Heart left ventricle (tissue), 16 donors: ENCODE measurements at regions not wholly inside any gene's neighbourhood (a gene's known extent, or its start where the extent isn't known, plus 50 kb on each side); places are given as distances from the start of the nearest gene placed in this dataset.
A peak's percentile ranks its signal among the peaks of the same experiment; 100 is the strongest.

Source experiments
- ATAC-seq, 4 donors: fragments of 200-7000 bp; cut with Tn5 transposase; one replicate each; pipeline ENCODE4 v1.9.1; 2020 to 2022; ENCODE audit warnings: moderate library complexity in 4 of 4, mild to moderate bottlenecking in 3 of 4, moderate number of reproducible peaks in 1 of 4
- DNase-seq, 5 donors: peaks; one replicate each; pipeline ENCODE4 v3.0.0-alpha.2; 2020
- H3K27ac ChIP-seq, 12 donors: fragments of 200-600 bp; sonication (generic) in 4 of 12; one replicate each; pipeline versions ENCODE4 v1.5.0 to v1.8.0; 2016 to 2022; ENCODE audit warnings: mild to moderate bottlenecking in 2 of 12
- H3K27me3 ChIP-seq, 9 donors: fragments of 200-600 bp; sonication (generic) in 2 of 9; one replicate each; pipeline versions ENCODE4 v1.5.1 to v1.8.0; 2016 to 2022; ENCODE audit warnings: mild to moderate bottlenecking in 3 of 9
- H3K36me3 ChIP-seq, 9 donors: fragments of 200-600 bp; sonication (generic) in 2 of 9; one replicate each; pipeline versions ENCODE4 v1.5.0 to v1.8.0; 2018 to 2022; ENCODE audit warnings: mild to moderate bottlenecking in 2 of 9
- H3K4me1 ChIP-seq, 12 donors: fragments of 200-600 bp; sonication (generic) in 4 of 12; one replicate each; pipeline versions ENCODE4 v1.5.0 to v1.8.0; 2016 to 2022; ENCODE audit warnings: mild to moderate bottlenecking in 3 of 12
- H3K4me3 ChIP-seq, 12 donors: fragments of 200-600 bp; sonication (generic) in 4 of 12; one replicate each; pipeline versions ENCODE4 v1.5.0 to v1.8.0; 2017 to 2022; ENCODE audit warnings: mild to moderate bottlenecking in 9 of 12, moderate library complexity in 4 of 12
- H3K9me3 ChIP-seq, 12 donors: fragments of 200-600 bp; sonication (generic) in 4 of 12; one replicate each; pipeline versions ENCODE4 v1.5.0 to v1.8.0; 2016 to 2022; ENCODE audit warnings: mild to moderate bottlenecking in 1 of 12
- CTCF ChIP-seq, 12 donors: fragments of 200-600 bp; sonication (generic) in 4 of 12; IDR thresholded peaks; one replicate each; pipeline versions ENCODE4 v1.5.0 to v1.8.0; 2018 to 2022; ENCODE audit warnings: antibody characterized with exemption in 12 of 12, mild to moderate bottlenecking in 5 of 12
- POLR2A ChIP-seq, 2 donors: fragments of 450-650 bp; IDR thresholded peaks; one replicate each; pipeline ENCODE4 v1.6.1; 2017; ENCODE audit warnings: antibody characterized with exemption in 2 of 2, mild to moderate bottlenecking in 2 of 2, moderate library complexity in 2 of 2
- WGBS, 4 donors: extraction: QIAGEN DNeasy Blood & Tissue Kit in 2 of 4; methylation state at CpG; one replicate each; pipeline versions ENCODE4 v1.1.5 to v1.1.7; 2013 to 2018; 5-methylcytosine and 5-hydroxymethylcytosine counted together
- intact Hi-C, 10 donors: fragments of 100-400 bp; cut with DNase I; formaldehyde crosslinking; loops; one replicate each; pipeline versions ENCODE4 v1.11.1 to v1.14.2; 2022
- donor health status: ischemic (EF 13 %, LVEDD 7.1; RV severe dilation, severe dysfunction).
- donor health status: healthy with polysubstance abuse.
- donor health status: DM: no; HTN: yes; CAD: no.
- donor health status: DM: no; HTN: no; CAD: no.
- donor health status: ischemic (EF 25% LVEDD 6.9; RV normal size, moderate dysfunction).
- donor health status: ischemic (EF 25% LVEDD 5.7; RV mildly dilated, moderate dysfunction).
- donor health status: healthy.
- donor health status: DM: yes; HTN: yes; CAD: no.
- donor health status: ischemic (EF 35%, LVEDD 5.7; RV mildly dilated, moderate dysfunction).
- donor health status: nonischemic (EF 11% LVEDD 7.7; RV severe dilation, severe dysfunction).
- donor health status: DM: yes; HTN: yes; CAD: no.
- donor health status: PGD.
- donor health status: ischemic (EF 29% LVEDD 5.4; RV normal size, mild dysfunction).
- donor health status: nonischemic (EF 23%, LVEDD 6.1; RV moderate dilation, normal function).

- DNase-seq (no peak), ATAC-seq (peak; percentile 19 to 72 (median 65))
- Histone ChIP-seq H3K36me3 (no peaks in the 10 kb centered on the region), H3K4me3 (no peak overlapping the region), H3K4me1 (peaks cover 0 to 30% (median 5%) of the 10 kb centered on the region in 12 donors), H3K27me3 (no peaks in the 10 kb centered on the region), H3K9me3 (peaks cover 0 to 14% (median 0%) of the 10 kb centered on the region in 12 donors), H3K27ac (peak overlapping the region in 9 of 12 donors; percentile 17 to 83 (median 59))
- TF ChIP-seq POLR2A (IDR thresholded peaks at IDR 0.05) = no peak
- intact Hi-C loops = loop anchor here in 4 of 10 donors (2.0 to 10.0 kb wide), 8 partner anchors 113 to 933 kb away; partner anchors contain the start of gene NR4A3 (in 1 of the 4)
- WGBS, 4 donors = 44 to 62% (median 45%) methylated on average over 2 of the region's 2 CpGs
Observed at GRCh38 chr9:99561961-99562565, 259.6 kb upstream of the NR4A3 start.

GRCh38 chr9:99563364-99563763 lies 258.3 kb upstream of the NR4A3 start:
- peaks cover 0 to 3% (median 0%) of the 10 kb centered on the region in 12 donors for H3K9me3 ChIP-seq
- H3K4me3 ChIP-seq = no peak overlapping the region
- 86 to 92% (median 89%) methylated on average over 6 of the region's 6 CpGs for WGBS, 4 donors
- TF ChIP-seq POLR2A (IDR thresholded peaks at IDR 0.05) (no peak), CTCF (IDR thresholded peaks at IDR 0.05) (no peak)
- intact Hi-C loops = loop anchor here in 4 of 10 donors (2.0 to 10.0 kb wide), 7 partner anchors 116 to 931 kb away; partner anchors contain the start of gene NR4A3 (in 1 of the 4)
- DNase-seq = no peak
- H3K4me1 ChIP-seq = peaks cover 0 to 30% (median 5%) of the 10 kb centered on the region in 12 donors
- no peaks in the 10 kb centered on the region for H3K27me3 ChIP-seq
- no peak for ATAC-seq
- H3K36me3 ChIP-seq = no peaks in the 10 kb centered on the region
- H3K27ac ChIP-seq = no peak overlapping the region

GRCh38 chr9:99565203-99565602 lies 256.5 kb upstream of the NR4A3 start:
- peak; percentile 54 to 76 (median 59) for DNase-seq
- no peaks in the 10 kb centered on the region for H3K27me3 ChIP-seq
- H3K27ac ChIP-seq = peak overlapping the region in 1 of 12 donors; percentile 18
- no peaks in the 10 kb centered on the region for H3K36me3 ChIP-seq
- peak in 3 of 4 donors; percentile 48 to 63 (median 57) for ATAC-seq
- H3K4me1 ChIP-seq = peaks cover 0 to 30% (median 5%) of the 10 kb centered on the region in 12 donors
- H3K9me3 ChIP-seq = no peaks in the 10 kb centered on the region
- 51 to 68% (median 56%) methylated on average over 8 of the region's 8 CpGs for WGBS, 4 donors
- H3K4me3 ChIP-seq = no peak overlapping the region
- TF ChIP-seq CTCF (IDR thresholded peaks at IDR 0.05) = no peak
- TF ChIP-seq POLR2A (IDR thresholded peaks at IDR 0.05) = no peak
- intact Hi-C loops = loop anchor here in 3 of 10 donors (10.0 kb wide), 4 partner anchors 120 to 930 kb away; no protein-coding TSS in a partner anchor

- Histone ChIP-seq H3K27me3 (no peaks in the 10 kb centered on the region), H3K4me1 (peaks cover 0 to 21% (median 4%) of the 10 kb centered on the region in 12 donors), H3K9me3 (no peaks in the 10 kb centered on the region), H3K4me3 (no peak overlapping the region), H3K27ac (no peak overlapping the region), H3K36me3 (no peaks in the 10 kb centered on the region)
- 63 to 73% (median 68%) methylated on average over 2 of the region's 2 CpGs for WGBS, 4 donors
- DNase-seq = no peak
- TF ChIP-seq CTCF (IDR thresholded peaks at IDR 0.05) = no peak
- TF ChIP-seq POLR2A (IDR thresholded peaks at IDR 0.05) = no peak
- ATAC-seq = no peak
- intact Hi-C loops = loop anchor here in 3 of 10 donors (10.0 kb wide), 4 partner anchors 123 to 927 kb away; no protein-coding TSS in a partner anchor
Observed at GRCh38 chr9:99567436-99567835, 254.2 kb upstream of the NR4A3 start.
